HG02938 (cell line): ENCODE measurements at regions not wholly inside any gene's neighbourhood (a gene's known extent, or its start where the extent isn't known, plus 50 kb on each side); places are given as distances from the start of the nearest gene placed in this dataset.
"Not testable (repeated sequence)": the region's sequence is repeated elsewhere in the genome, so short reads cannot be mapped to it uniquely, and the experiment has no call there.

Experiments
- ATAC-seq: cut with Tn5 transposase; IDR thresholded peaks from one replicate; pipeline ENCODE4 v1.9.1; 2021; ENCODE audit warnings: mild to moderate bottlenecking, moderate library complexity; ENCODE audit not compliant: unreplicated experiment

DNA sequence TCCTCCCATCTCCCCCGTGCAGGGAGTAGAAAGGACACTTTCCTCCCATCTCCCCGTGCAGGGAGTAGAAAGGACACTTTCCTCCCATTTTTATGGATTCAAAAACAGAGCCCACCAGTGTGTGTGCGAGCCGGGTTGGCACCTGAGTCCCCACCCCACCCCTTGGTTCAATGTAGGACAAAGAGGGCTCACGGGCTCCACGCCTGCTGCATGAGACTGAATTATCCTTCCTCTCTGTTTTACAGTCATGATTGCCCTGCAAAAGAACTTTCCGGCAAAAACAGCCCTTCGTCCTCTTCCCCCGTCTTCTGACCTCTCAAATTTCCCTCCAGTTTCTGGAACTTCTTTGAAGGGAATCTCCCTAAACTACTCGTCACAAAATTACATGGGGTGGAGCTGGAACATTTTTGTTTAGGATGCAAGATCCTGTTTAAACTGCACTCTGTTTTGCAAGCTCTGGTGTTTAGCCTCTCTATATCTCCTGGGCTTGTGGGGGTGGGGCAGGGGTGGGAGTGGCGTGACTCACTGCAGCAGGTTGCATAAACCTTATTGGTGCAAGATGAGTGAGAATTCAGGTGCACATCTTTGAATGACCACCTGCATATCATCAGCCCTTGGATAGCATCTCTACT is 99.8 kb downstream of the PSMG1 start:
- ATAC-seq: no peak

DNA sequence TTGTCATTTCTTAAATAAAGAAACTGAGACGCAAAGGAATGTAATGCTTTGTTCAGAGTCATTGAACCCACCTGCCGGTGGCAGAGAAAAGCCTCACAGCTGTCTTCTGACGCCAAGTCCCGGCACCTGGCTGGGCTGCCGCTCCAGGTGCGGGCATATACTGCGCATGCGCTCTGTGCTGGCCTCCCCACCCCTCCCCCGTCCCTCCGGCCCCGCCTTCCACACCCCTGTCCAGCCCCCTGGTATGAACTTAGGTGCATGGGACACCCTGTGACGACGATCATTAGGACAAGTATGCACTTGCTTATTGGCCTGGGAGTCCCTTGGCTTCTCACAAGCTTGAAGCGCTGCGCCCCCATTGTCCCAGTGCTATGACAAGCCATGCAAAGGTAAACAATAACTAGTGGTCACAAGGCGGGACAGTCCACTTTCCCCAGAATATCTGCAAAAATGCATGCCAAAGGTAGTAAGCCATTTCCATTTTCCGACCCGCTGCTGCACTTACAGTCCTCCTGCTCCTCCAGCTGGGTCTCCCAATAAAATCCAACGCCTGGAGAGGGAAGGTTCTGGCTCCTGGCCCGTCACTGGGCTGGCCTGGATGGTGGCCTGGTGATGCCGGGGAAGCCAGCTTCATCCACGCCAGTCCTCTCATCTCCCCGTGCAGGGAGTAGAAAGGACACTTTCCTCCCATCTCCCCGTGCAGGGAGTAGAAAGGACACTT is 100.4 kb downstream of the PSMG1 start:
- no peak for ATAC-seq

DNA sequence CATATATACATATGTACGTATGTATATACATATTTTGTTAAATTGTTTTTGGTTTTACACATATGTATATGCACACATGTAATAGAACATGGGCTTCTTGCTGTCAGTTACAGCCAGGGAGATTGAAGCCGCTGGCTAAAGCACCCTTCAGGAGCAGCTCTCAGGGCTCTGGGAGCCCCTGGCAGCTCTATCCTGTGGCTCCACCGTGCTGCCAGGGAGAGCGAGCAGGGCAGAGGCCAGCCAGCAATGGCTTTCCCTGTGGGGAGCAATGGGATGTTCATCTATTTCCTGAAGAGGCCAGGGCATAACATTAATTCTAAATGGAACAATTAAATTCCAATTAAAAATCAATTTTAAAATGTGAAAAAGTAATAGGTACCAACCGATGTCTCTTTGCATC is 102.9 kb downstream of the PSMG1 start:
- ATAC-seq: no peak

DNA sequence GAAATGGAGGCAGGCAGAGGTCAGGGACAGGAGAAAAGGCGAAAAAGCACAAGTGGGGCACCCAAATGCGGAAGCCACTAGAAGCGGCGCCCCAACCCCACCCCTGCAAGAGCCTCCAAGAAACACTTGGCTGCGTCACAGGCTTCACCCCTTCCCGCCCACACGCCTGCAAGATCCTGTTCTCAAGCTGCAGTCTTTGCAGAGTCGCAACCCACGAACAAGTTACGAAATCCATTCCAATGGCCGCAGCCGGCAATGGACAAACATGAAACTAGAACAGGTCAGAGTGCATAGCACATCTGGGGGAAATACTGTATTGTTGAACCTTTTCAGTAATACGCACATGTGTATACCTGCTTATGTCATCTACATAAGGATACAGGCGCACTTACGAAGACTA is 103.6 kb downstream of the PSMG1 start:
- ATAC-seq: no peak

GRCh38 chr21:39078322-39079065 is 104.8 kb downstream of the PSMG1 start:
- no peak for ATAC-seq

DNA sequence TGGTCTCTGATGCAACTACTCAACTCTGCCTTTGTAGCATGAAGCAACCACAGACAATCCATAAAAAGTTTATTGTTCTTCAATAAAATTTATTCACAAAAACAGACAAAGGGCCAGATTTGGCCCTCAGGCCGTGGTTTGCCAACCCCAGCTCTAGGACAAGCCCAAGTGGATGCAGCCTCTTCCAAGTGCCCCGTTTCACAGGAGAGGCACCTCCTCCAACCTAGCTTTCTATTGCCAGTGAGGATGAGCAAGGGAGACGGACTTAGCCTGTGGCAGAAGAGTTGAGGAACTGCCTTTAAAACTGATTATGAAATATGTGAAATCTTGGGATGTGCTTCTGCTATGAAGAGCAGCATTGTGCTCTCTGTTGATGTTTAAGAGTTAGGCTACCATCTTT is 105.4 kb downstream of the PSMG1 start:
- no peak for ATAC-seq

DNA sequence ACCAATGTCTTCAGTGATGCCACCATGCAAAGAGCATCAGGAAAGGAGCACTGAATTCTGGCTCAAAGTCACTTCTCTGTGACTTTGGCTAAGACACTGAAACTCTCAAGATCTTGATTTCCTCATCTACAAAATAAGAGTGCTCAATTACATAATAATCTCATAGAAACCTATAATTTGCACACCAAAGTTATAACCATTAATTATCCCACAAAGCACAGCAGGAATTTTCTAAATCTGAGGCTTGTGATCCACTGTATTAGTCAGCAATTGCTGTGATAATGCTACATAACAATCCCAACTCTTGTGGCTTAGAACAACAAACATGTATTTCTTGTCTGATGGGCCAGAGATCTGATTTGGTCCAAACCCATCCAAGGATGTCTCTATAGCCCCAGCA is 108.7 kb downstream of the PSMG1 start:
- ATAC-seq: no peak

DNA sequence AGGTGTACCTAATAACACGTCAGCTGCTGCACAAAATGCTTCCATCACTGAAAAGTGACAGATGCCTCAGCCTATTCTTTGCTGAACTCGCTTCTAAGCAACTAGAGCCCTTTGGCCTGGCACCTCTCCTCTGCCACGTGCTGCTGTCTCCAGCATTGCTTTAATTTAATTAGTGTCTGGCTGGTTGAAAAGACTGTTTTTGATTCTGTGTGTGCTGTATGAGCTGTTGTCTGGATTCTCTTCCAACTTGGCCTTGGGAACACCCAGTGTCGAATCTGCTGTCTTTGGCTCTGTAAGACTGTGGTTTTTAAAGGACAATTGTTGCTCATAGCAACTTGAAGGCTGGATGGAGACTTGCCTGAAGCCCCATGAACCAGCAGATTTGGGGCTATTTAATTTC is 109.5 kb downstream of the PSMG1 start:
- no peak for ATAC-seq

GRCh38 chr21:39073063-39073462 is 110.2 kb downstream of the PSMG1 start:
- ATAC-seq: no peak

GRCh38 chr21:39072468-39072867 is 110.8 kb downstream of the PSMG1 start:
- ATAC-seq: no peak

DNA sequence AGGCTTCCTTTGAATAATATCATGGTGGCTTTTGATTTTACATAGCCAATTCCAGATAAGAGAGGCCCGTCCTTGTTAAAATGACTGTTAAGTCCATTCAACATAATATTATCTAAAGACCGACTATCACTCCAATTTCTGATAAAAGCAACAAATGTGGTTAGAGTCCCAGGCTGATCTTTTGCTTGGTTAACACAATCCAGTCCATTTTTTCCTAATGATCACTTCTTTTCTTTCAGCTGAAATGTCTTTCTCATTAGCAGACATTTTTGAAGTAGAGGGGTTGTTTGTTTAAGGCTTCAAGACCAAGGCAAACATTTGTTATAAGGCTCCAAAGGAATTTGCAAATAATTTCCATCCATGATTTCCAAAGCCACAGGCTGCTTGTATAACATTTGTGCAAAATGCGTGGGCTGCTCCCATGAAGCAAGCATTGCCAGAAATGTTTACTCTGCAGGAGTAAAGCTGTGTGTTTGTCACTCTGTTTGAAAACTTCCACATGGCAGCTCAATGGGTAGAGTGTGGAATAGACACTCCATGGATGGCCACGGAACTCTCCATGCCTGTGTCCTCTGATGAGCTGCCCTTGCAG is 111.5 kb downstream of the PSMG1 start:
- ATAC-seq: no peak

- ATAC-seq: not testable (repeated sequence)
Measured at GRCh38 chr21:39069856-39070255, 113.4 kb downstream of the PSMG1 start.

DNA sequence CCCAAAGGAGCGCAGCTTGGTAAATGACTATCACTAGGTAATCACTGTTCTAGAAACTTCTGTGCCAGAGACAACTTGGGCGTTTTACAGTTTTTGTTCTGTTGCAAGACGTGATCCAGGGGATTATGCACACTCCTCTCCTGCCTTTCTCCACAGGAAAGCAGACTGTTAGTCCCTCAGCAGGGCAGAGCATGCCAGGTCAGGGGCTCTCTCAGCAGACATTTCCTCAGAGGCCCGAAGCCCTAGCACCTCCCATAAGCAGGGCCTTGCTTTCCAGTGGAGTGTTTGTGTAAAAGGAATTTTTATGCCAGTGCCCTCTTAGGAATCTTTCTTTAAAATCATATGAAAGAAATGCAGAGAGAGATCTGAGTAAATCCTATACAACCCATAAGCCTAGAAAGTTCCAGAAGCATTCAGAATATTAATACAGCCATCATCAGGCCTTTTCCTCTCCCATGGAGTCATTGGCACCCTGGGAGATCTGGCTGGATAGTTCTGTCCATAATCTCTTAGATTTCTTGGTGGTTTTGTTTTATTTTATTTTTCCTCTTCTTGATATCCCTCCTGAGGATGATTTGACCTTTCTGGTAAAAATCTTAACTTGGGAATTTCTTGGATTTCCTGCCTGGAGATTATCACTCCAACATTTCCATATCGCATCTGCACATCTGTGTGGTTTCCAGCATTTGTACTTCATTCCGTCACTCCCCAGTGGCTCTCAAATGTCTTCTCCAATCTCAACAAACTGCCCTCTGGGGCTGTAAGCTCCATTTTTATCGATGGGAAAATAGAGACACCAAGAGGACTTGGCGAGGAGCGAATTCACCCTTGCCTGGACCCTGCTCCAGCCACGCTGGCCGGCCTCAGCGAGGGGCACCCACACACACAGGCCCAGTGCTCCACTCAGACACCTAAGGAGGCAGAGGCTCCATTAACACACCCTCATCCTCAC is 116.1 kb downstream of the PSMG1 start:
- ATAC-seq: no peak

DNA sequence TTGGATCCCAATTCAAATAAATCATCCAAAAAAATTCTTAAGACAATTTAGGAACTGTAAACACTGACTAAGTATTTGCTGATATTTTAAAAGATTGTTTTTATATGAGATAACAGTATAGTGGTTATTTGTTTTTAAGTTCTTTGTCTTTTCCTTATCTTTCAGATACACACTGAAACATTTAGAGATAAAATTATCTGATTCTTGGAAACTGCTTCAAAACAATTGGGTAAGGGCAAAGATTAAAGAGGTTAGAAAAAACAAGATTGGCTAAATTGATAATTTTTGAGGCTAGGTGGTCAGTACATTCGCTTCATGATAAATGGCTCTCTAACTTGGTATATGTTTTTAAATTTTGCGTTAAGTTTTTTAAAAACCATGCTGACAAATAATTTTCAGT is 117.3 kb downstream of the PSMG1 start:
- ATAC-seq: no peak

- ATAC-seq: no peak
Measured at GRCh38 chr21:39064325-39065012, 118.8 kb downstream of the PSMG1 start.

GRCh38 chr21:39063517-39063916 is 119.7 kb downstream of the PSMG1 start:
- ATAC-seq: no peak

GRCh38 chr21:39062196-39062595 is 121.1 kb downstream of the PSMG1 start:
- ATAC-seq: no peak

DNA sequence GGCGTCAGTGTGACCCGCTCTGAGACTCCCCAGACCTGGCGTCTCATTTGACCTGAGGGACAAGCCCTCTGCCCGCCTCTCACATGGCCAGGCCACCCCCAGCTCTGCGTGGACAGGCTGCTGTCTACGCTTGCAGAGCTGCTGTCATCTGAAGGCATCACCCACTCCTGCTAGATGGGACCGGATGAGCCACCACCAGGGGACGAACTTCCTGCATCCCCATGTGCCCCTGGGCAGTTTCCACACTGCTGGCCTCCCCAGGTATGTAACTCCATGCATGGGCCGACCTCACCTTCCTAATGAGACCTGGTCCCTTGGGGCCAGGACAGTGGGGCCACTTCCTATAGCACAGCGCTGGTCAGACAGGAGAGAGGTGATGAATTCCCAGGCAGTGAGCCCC is 121.5 kb downstream of the PSMG1 start:
- ATAC-seq: no peak

- no peak for ATAC-seq
Measured at GRCh38 chr21:39060485-39061083, 122.7 kb downstream of the PSMG1 start.

DNA sequence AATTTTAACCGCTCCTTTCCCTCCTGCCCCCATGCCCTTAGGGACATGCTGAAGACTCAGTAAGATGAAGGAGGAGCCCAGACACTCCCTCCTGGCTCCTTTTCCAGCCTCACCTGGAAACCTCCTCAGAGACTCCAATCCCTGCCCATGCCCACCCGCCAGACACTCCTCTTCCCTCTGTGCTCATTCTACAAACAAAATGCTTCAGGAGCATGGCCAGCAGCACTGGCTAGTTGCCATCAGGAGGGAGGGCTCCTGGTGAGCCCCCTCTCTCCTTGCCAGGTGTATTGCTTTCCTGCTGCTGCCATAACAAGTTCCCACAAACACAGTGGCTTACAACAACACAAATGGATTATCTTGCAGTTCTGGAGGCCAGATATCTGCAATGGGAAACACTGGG is 126.1 kb downstream of the PSMG1 start:
- no peak for ATAC-seq
